Inflammatory macrophage (primary cell): ENCODE measurements at regions not wholly inside any gene's neighbourhood (a gene's known extent, or its start where the extent isn't known, plus 50 kb on each side); places are given as distances from the start of the nearest gene placed in this dataset.

ENCODE experiments used
- DNase-seq, 2 donors: peaks; one replicate each; pipeline ENCODE4 v3.0.0-alpha.2; 2020 to 2022

DNA sequence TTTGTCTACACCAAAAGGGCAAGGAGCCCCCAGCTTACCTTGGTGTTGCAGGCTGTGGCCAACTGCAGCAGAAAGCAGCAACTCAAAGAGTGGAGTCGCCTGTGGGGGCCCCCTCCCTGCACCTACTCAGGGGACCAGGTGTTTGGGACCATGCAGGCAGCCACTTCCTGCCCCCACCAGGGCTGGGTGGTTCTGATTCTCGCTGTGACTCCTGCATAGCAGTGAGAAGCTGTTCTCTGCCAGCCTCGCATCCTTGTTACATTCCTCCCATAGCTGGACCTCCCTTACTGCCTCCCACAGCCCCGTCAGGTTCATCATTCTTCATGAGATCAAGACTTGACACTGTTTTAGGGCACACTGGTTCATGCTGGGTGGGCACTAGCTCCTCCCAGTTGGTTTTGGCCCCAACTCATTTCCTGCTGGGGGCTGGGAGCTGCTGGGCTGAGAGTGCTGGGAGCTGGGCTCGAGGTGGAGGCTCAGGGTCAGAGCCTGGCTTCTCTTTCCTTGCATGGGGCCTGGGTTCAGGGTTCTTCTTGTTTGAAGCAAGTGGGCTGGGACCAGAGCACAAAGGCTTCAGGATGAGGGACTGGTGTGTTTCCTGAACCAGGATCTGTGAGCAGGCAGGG is 146.9 kb upstream of the C1orf174 start:
- no peak for DNase-seq

DNA sequence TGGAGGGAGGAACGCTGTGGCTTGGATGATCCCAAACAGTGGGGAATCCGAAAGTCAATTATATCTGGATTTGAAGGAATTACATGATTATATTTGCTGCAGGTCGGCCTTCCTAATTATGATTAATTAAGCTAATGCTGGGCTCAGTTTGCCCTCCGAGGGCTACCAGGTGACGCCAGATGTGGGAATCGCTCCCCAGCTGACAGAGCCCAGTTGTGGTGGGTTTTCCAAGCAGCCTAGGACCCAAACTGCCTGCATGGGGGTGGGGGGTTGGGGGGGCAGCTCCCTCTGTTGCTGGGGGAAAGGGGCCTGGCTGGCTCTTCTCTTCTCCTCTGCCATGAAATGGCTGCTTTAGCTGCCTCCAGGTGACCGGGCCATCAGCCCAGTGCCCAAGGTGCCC is 147.6 kb upstream of the C1orf174 start:
- no peak for DNase-seq

DNA sequence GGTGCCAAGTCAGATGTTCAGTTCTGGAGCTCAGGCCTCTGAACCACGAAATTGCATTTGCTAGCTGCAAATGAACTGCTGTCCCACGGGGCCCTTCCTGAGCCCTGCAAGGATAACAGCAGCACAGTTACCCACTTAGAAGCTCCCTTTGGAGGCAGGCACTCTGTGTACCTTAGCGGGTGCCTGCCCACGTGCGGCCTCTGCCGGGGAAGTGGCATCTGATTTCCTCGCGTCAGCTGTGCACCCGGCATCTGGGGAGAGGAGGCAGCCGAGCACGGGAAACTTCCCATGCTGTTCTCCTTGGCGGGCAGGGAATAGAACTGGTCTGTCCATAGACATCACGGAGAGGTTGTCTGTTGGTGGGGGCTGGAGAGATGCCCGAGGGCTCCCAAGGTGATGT is 148.0 kb upstream of the C1orf174 start:
- no peak for DNase-seq

DNA sequence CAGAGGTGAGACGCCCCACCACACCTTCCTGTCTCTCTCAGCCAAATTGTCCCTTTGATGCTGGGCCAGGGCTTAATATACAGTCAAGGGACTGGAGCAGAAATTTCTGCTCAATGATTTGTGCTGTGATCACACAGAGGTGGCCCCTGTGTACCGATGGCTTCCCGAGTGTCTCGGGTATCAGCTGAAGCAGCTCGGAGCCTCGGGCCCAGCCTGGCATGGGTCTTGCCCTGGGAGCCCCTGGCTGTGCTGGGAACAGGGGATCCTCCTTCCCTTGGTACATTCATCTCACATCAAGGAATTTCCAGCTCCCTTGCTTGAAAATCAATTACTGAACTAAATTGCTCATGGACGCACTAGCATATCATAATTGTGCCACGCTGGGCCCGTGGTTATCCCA is 148.8 kb upstream of the C1orf174 start:
- no peak for DNase-seq

DNA sequence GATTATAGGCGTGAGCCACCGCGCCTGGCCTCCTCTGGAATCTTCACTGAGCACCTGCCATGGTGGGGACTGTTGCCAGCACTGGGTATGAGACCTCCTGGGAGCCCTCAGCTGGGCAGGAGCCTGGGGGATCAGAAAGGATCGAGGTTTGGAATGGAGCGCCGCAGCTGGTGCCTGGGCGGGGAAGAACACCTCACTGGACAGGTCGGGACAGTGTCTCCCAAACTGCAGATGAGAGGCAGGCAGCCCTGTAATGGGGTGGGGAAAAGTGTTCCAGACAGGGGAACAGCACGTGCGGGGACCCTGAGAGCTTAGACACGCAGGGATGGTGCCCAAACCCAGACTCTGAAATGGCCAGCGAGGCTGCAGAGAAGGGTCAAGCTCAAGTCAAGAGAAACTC is 150.9 kb upstream of the C1orf174 start:
- DNase-seq: no peak

DNA sequence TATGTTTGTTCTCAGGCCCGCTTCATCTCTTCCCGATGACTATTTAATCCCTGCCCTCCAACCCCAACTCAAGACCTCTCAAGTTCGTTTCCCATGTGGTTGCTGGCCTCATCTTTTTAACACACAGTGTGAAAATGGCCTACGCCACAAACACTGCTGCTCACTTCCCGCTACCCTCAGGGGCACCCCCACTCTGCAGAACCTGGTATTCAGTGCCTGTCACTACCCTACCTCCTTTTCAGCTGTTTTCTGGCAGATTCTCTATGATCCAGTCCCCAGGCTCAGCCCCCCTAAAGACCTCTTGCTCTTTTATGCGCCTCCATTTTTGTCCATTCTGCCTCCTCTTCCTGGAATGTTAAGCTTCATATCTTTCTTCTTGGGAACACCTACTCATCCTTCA is 152.6 kb upstream of the C1orf174 start:
- DNase-seq: no peak

DNA sequence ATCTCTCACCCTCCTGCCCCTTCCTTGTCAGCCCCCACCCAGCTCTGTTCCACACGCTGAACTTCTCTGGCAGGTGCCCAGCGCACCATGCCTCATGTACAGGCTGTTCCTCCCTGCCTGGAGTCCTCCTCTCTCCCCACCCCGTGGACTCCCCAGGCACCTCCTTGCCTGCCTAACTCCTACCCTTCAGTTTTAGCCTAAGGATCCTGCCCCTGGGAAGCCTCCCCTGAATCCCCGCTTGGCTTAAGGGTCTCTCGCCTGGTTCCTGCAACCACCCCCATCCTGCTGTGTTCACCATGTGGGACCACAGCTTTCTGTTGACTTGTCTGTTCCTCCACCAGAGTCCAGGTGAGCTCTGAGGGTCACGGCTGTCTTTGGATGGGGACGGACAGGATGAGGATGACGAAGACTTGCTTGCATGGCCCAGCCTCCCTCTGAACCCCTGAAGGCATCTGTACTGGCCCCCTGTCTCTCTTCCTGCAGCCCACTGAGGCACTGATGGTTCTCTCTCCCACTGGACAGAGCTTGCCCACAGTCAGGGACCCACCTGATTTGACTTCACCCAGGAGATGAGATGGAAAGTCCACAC is 153.2 kb upstream of the C1orf174 start:
- no peak for DNase-seq

DNA sequence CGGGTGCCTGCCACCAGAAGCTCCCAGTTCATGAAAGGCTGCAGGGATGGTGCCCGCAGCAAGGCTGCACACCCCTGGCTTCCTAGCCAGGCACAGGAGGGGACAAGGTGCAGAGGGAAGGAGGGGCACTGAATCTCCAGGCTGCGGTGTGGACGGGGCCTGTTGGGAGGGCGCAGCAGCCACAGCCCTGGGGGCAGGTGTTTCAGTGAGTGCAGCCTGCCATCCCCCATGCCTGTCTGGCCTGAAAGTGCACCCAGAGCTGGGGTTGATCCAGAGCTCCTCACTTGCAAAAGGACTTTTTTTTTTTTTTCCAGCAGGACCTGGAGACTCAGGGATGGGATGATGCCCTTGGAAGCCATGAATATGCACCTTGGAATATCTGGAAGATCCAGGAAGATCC is 153.7 kb upstream of the C1orf174 start:
- DNase-seq: no peak

DNA sequence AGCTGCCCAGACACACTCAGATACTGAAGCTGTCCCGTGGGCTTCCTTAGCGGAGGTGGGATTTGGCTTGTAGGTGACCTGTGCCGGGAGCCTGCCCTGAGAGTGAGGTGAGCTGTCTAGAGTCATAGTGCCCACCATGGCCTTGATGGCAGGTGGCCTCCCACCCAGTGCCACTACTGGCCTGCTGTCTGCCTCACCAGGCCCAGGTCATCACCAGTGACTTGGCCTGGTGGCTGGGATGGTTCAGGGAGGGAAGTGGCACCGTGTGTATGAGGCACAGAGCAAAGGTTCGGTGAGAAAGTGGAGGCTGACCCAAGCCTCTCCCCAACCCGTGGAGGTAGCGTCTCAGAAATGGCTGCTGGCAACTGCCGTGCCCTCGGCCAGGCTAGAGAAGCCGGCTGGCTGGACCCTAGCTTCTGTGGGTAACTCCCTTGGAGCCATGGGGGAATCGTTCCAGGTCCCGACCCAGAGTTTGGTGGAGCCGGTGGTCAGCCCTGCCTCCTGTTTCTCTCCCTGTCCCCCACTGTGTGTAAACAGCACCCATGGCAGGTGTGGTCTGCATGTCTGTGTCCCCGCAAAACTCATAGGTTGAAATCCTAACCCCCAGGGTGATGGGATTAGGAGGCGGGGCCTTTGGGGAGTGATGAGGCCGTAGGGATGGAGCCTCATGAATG is 155.4 kb upstream of the C1orf174 start:
- DNase-seq: no peak

DNA sequence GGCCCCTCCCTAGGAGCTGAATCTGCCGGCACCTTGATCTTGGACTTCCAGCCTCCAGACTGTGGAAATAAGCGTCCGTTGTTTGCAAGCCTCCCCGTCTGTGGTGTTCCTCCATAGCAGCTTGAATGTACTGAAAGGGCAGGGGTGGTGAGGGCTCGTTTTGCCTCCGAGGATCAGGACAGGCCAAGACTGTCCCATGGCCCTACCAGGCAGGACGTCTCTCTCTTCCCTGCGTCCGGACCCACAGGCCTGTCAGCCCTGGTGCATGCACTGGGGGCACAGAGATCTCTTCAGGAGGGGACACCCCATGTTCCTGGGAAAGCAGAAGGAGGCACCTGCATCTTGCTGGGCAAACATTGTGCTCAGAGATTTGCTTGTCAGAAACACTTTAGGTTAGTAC is 156.3 kb upstream of the C1orf174 start:
- no peak for DNase-seq

DNA sequence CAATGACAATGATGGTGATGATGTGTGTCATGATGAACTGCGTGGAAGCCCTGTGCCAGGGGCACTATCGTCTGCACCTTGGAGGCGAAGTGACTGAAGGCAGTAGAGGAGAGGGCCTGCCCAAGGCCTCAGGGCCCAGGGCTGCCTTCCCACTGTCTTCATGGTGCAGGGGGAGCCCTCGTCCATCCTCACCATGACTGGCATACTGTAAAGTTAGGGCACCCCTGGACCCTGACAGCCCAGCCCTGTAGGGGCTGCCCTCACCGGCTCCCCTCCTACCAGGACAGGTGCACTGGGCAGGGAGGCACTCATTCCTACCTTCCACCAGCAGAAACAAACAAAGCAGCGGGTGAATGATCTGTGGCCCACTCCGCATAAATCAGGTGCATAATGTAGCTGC is 156.9 kb upstream of the C1orf174 start:
- no peak for DNase-seq

DNA sequence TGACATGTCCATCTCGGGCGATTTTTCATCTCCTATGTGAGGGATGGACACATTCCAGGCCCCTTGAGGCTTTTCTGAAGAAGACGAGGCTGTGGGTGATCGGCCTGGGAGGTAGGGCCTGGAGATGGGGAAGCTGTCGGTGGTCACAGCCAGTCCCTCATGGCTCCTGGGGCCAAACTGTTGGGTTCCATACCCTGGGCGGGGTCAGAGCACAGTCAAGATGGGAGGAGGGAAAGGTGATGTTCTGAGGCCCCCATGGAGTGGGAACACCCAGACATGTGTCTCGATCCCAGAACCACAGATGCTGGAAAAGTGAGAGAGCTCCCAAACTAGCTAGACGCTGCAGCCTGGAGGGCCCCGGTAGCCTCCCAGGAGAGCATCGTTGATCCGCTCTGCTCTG is 157.5 kb upstream of the C1orf174 start:
- DNase-seq: no peak

DNA sequence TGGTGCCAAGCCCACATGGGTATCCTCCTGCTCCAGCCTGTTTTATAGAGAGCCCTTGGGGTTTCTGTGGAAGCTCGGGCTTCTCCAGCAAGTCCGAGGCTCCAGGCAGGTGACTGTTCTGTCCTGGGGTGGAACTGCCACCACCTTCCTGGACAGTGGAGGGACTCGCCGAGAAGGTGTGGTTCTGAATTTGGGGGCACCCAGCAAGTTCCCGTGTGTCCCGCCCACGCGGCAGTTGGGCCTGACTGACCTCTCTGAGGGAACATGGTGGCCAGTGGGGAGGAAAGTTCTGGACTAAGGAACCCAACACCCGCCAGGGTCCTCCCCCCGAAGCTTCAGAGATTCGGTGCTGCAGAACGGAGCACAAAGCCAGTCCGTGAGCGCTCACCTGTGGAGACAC is 158.1 kb upstream of the C1orf174 start:
- no peak for DNase-seq

DNA sequence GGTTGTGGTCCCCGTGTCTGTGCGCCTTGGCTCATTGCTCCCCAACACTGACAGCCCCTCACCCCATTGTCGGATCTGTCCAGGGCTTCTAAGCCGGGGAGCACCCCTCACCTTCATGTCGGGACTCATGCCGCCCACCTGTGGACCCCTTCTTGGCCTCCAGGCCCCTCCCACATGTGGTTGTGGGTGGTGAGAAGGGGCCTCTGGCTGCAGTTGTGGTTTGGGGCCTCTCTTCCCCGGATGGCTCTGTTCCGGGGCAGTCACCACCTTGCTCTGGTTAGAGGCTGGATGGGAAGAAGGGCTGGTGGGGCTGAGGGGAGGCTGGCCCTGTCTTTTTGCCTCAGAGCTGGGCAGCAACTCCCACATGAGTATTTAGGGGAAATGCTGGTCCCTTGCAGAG is 158.6 kb upstream of the C1orf174 start:
- no peak for DNase-seq

DNA sequence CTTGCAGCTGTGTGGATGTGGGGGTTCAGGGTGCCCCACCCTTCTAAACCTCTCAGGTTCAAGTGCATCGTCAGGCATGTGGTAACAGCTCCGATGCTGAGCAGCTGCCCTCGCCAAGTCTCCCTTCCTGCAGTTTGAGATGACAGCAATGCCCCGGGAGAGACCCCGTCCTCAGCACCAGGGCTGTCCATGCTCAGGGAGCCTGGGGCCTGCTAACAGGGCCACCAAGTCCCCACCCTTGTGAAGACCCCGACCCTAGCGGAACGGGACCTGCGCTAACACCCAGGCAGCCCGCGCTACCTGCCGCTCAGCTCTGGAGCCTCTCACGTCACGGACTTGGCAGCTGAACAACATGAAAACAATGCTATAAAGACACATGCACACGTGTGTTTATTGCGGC is 159.2 kb upstream of the C1orf174 start:
- DNase-seq: no peak

DNA sequence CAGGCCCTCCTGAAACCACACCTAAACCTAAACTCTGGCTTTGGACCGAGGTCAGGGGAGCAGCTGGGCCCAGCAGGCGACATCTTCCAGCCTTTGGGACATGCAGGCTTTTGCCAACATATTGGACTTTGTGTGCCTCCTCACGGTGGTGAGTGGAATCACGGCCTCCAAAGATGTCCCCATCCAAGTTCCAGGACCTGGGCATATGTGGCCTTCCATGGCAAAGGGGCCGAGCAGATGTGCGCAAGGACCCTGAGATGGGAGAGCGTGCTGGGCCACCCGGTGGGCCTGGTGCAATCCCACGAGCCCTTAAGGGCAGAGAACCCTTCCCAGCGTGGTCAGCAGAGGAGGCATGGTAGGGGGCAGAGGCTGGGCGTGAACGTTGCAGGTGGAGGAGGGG is 160.8 kb upstream of the C1orf174 start:
- no peak for DNase-seq

DNA sequence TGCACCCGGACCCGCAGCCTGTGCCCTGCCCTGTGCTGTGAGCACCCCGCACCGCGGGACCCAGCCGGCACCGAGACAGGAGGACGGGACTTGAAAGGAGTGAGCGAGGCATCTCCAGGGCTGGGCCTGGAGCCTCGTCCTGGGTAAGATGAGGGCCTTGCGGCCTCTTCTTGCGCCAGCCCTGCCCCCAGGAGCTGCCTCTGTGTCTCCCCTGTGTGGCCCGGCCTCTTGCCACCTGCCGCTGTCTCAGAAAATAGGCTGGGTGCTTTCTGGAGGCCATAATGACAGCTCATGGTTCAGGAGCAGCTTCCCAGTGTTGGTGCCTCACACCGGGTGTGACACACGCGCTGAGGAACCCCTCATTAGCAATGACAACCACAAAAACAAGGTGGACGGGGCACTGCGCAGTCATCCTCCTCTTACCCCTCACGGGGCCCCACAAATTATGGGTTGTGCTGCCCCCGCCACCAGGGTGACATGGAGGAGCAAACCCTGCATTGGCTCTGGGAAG is 161.5 kb upstream of the C1orf174 start:
- no peak for DNase-seq

DNA sequence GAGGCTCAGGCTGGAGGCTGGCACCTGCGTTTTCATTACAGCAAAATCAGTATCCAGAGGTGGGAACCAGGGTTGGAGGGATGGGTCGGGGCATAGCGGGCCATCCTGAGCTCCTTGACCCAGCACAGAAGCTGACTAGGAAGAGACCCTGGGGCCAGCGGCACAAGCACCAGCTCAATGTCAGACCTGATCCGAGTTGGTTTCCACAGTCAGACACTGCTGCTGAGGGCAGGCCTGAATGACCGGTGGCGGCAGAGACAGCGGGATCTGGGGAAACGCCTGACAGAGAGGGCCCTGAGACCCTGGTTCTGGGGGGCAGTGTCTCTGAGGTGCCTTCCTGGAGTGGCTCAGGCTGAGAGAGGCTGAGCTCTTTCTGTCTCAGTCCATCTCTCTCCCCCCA is 162.0 kb upstream of the C1orf174 start:
- DNase-seq: no peak

DNA sequence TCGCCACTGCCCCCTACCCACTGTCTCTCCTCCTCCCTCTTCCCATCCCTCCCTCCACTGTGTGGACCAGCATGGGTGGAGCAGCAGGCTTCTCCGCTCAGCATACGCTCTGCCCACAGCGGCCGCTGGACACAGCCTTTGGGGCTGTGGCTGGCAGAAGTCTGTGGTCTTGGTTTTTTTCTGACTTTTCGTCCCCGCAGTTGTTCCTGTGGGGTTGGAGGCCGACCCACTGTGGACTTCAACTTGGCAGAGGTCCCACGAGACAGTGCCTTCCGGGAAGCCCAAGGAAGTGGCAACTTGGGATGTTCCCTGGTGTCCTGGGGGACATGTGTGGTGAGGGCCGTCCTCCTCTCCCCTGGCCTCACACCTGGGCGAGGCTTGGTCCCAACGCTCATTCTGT is 162.5 kb upstream of the C1orf174 start:
- no peak for DNase-seq

DNA sequence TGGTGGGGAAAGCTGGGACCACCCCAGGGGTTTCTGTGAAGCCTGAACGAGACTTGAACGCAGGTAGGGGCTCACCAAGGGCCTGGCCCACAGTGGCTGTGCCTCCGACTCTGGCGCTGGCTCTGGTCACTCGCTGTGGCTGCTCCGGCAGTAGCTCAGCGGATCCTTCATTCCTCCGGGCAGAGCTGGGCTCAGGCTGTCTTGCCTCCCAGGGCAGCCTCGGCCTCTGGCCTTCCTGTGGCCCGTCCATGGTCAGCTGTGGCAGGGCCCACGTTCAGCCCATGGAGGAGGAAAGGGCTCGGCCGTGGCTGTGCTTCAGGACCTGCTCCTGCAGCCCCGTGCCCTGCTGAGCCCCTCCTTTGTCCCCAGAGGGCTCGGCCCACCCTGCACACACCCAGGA is 162.9 kb upstream of the C1orf174 start:
- DNase-seq: no peak

DNA sequence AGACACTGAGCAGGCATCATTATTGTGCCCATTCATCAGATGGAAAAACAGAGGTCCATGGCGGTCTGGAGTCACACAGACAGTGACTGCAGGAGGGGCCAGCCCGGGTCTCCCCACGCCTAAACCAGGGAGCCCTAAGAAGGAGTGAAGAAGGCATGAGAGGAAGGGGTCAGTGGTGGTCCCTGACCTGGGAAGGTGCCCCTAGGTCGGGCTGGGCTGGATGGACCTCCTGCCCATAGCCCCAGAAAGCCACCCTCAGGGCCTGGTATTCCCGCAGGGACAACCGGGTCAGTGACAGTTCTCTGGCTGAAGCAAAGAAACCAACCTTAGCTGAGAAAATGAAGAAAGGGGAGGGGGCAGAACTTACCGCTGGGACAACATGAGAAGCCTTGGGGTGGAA is 163.4 kb upstream of the C1orf174 start:
- no peak for DNase-seq

DNA sequence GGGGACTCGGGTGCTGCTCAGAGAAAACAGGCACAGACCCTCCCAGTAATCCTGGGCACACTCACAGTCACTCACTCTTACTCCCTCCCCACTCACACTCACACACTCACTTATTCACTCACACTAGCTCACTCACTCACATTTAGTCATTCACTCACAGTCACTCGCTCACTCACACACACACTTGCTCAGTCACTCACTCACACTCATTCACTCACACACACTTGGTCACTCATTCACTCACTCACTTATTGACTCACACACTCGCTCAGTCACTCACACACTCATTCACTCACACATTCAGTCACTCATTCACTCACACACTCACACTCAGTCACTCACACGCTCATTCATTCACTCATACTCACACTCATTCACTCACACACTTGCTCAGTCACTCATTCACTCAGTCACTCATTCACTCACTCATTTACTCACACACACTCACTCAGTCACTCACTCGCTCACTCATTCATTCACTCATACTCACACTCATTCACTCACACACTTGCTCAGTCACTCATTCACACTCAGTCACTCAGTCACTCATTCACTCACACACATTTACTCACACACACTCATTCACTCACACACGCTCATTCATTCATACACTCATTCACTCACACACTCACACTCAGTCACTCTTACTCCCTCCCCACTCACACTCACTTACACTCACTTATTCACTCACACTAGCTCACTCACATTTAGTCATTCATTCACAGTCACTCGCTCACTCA is 164.2 kb upstream of the C1orf174 start:
- no peak for DNase-seq

DNA sequence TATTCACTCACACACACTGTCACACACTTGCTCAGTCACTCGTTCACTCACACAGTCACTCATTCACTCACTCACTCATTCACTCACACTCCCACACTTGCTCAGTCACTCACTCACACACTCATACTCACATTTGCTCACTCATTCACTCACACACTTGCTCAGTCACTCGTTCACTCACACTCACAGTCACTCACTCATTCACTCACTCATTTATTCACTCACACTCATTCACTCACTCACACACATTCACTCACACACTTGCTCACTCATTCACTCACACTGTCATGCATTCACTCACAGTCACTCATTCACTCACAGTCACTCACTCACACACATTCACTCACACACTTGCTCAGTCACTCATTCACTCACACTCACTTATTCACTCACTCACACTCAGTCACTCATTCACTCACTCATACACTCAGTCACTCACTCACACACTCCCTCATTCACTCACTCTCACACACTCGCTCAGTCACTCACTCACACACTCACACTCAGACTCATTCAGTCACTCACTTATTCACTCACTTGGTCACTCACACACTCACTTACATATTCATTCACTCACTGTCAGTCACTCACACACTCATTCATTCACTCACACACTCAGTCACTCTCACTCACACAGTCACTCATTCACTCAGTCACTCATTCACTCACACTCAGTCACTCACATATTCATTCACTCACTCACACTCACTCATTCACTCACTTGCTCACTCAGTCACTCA is 167.0 kb upstream of the C1orf174 start:
- no peak for DNase-seq
